GM23338 (cell line): ENCODE measurements at regions not wholly inside any gene's neighbourhood (a gene's known extent, or its start where the extent isn't known, plus 50 kb on each side); places are given as distances from the start of the nearest gene placed in this dataset.

ENCODE experiments used
- ATAC-seq: fragments of 200-7000 bp; cut with Tn5 transposase; 3 replicates; pipeline ENCODE4 v1.9.1; 2020
- DNase-seq: peaks from one replicate; pipeline ENCODE4 v3.0.0-alpha.2; 2015; ENCODE audit warnings: low spot score
- H2AFZ ChIP-seq: fragments of 200-600 bp; sonication (generic); 2 replicates; pipeline ENCODE4 v1.8.0; 2016; ENCODE audit warnings: antibody characterized with exemption, mild to moderate bottlenecking, moderate library complexity
- H3F3A ChIP-seq: fragments of 200-600 bp; sonication (generic); replicated peaks from 2 replicates; pipeline ENCODE4 v1.8.0; 2017; ENCODE audit warnings: antibody characterized with exemption, mixed run types, low read depth
- H3K27ac ChIP-seq: fragments of 200-600 bp; sonication (generic); 2 replicates; pipeline ENCODE4 v1.6.1; 2016; ENCODE audit warnings: low read depth
- H3K27me3 ChIP-seq: fragments of 200-600 bp; sonication (generic); 2 replicates; pipeline ENCODE4 v1.8.0; 2016; ENCODE audit warnings: mild to moderate bottlenecking, mixed run types, moderate library complexity; ENCODE audit not compliant: insufficient read depth
- H3K36me3 ChIP-seq: fragments of 200-600 bp; sonication (generic); 2 replicates; pipeline ENCODE4 v1.8.0; 2016; ENCODE audit warnings: mild to moderate bottlenecking; ENCODE audit not compliant: insufficient read depth
- H3K4me1 ChIP-seq: fragments of 200-600 bp; sonication (generic); 2 replicates; pipeline ENCODE4 v1.8.0; 2016; ENCODE audit warnings: mild to moderate bottlenecking, moderate library complexity; ENCODE audit not compliant: insufficient read depth
- H3K4me2 ChIP-seq: fragments of 200-600 bp; sonication (generic); 2 replicates; pipeline ENCODE4 v1.7.1; 2017; ENCODE audit warnings: mixed run types
- H3K4me3 ChIP-seq: fragments of 200-600 bp; sonication (generic); 2 replicates; pipeline ENCODE4 v1.6.1; 2016; ENCODE audit warnings: mixed run types
- H3K79me2 ChIP-seq: fragments of 200-600 bp; sonication (generic); replicated peaks from 2 replicates; pipeline ENCODE4 v1.8.0; 2017; ENCODE audit warnings: mild to moderate bottlenecking; ENCODE audit not compliant: insufficient read depth
- H3K9me2 ChIP-seq: fragments of 200-600 bp; sonication (generic); 2 replicates; pipeline ENCODE4 v1.8.0; 2017; ENCODE audit not compliant: insufficient read depth
- H4K20me1 ChIP-seq: fragments of 200-600 bp; sonication (generic); replicated peaks from 2 replicates; pipeline ENCODE4 v1.8.0; 2017; ENCODE audit warnings: mild to moderate bottlenecking; ENCODE audit not compliant: insufficient read depth
- H3K27ac Mint-ChIP-seq: 2 replicates; pipeline ENCODE4 v1.8.0; 2020; ENCODE audit warnings: inconsistent platforms, mild to moderate bottlenecking, moderate library complexity, mixed read lengths
- H3K27me3 Mint-ChIP-seq: 3 replicates; pipeline ENCODE4 v1.8.0; 2022; ENCODE audit warnings: low read depth, mild to moderate bottlenecking, moderate library complexity, mixed read lengths, inconsistent platforms; ENCODE audit not compliant: insufficient read depth, poor library complexity
- H3K36me3 Mint-ChIP-seq: 3 replicates; pipeline ENCODE4 v1.8.0; 2021; ENCODE audit warnings: low read depth, mild to moderate bottlenecking, inconsistent platforms, moderate library complexity, mixed read lengths
- H3K4me1 Mint-ChIP-seq: 3 replicates; pipeline ENCODE4 v1.8.0; 2020; ENCODE audit warnings: mild to moderate bottlenecking, inconsistent platforms, mixed read lengths
- H3K4me3 Mint-ChIP-seq: 3 replicates; pipeline ENCODE4 v1.8.0; 2021; ENCODE audit warnings: moderate library complexity, mild to moderate bottlenecking, inconsistent platforms, mixed read lengths
- H3K9me3 Mint-ChIP-seq: 3 replicates; pipeline ENCODE4 v1.8.0; 2020; ENCODE audit warnings: moderate library complexity, mild to moderate bottlenecking, inconsistent platforms, mixed read lengths
- CREB1 ChIP-seq: fragments of 250-450 bp; sonication (Bioruptor Pico); IDR thresholded peaks from 2 replicates; pipeline ENCODE4 v1.5.0; 2020; ENCODE audit warnings: low read depth, mild to moderate bottlenecking, moderate library complexity
- EZH2 ChIP-seq: fragments of 200-600 bp; sonication (generic); IDR thresholded peaks from one replicate; pipeline ENCODE4 v1.8.0; 2017; ENCODE audit warnings: antibody characterized with exemption, mild to moderate bottlenecking, low read depth; ENCODE audit not compliant: unreplicated experiment
- EZH2phosphoT487 ChIP-seq: fragments of 200-600 bp; sonication (generic); IDR thresholded peaks from one replicate; pipeline ENCODE4 v1.8.1; 2018; ENCODE audit warnings: antibody characterized with exemption; ENCODE audit not compliant: unreplicated experiment
- JUNB ChIP-seq: IDR thresholded peaks from one replicate; pipeline ENCODE4 v1.6.1; 2016; ENCODE audit warnings: antibody characterized with exemption; ENCODE audit not compliant: unreplicated experiment
- NANOG ChIP-seq: IDR thresholded peaks from 2 replicates; pipeline ENCODE4 v1.6.1; 2016; ENCODE audit warnings: antibody characterized with exemption, borderline replicate concordance
- POLR2AphosphoS5 ChIP-seq: IDR thresholded peaks from 2 replicates; pipeline ENCODE4 v1.6.1; 2016; ENCODE audit warnings: antibody characterized with exemption, low read depth
- STAT1 ChIP-seq: IDR thresholded peaks from one replicate; pipeline ENCODE4 v1.6.1; 2016; ENCODE audit warnings: antibody characterized with exemption; ENCODE audit not compliant: unreplicated experiment
- ZNF114 ChIP-seq: fragments of 250-450 bp; sonication (Bioruptor Pico); IDR thresholded peaks from 2 replicates; pipeline ENCODE4 v1.5.0; 2020; ENCODE audit warnings: mild to moderate bottlenecking, moderate library complexity
- ZNF331 ChIP-seq: fragments of 250-450 bp; sonication (Bioruptor Pico); IDR thresholded peaks from 2 replicates; pipeline ENCODE4 v1.5.0; 2020; ENCODE audit warnings: low read depth, mild to moderate bottlenecking, moderate library complexity
- TF ChIP-seq, protein P1 (sequence below), 2 experiments: fragments of 200-600 bp in 1 of 2; sonication (generic) in 1 of 2; conservative IDR thresholded peaks; 2 replicates each; pipeline versions ENCODE4 v1.5.1 to v1.6.1; 2016 to 2017; ENCODE audit warnings: antibody characterized with exemption in 2 of 2, low read depth in 2 of 2, mild to moderate bottlenecking in 2 of 2, moderate library complexity in 1 of 2
- TF ChIP-seq, protein P2 (sequence below): IDR thresholded peaks from 2 replicates; pipeline ENCODE4 v1.6.1; 2016; ENCODE audit warnings: antibody characterized with exemption
- TF ChIP-seq, protein P3 (sequence below): IDR thresholded peaks from one replicate; pipeline ENCODE4 v1.6.1; 2018; ENCODE audit warnings: antibody characterized with exemption; ENCODE audit not compliant: unreplicated experiment

DNA sequence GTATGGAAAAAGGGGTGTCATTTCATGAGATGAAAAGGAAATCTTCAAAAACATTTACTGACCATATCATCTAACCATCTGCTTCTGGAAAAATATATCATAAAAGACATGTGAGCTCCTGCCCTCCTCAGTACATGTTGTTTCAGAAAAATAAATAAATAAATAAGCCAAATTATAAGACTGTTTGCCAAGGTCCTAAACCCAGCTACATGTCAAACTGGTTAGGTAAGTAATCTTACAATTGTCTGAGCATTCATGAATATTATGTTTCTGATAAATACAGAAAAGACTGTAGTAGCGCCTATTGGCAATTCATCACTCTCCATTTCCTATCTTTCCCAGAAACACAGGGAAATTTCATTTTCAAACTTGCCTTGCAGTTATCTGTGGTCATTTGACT lies 138.9 kb upstream of the SETBP1 start (continued):
- no peak for TF ChIP-seq STAT1
- no peak for TF ChIP-seq EZH2
- no peak for TF ChIP-seq ZNF114 (CRISPR knock-in tag)
- TF ChIP-seq NANOG = no peak
- TF ChIP-seq EZH2phosphoT487 = no peak
- TF ChIP-seq CREB1 = no peak
- no peak for TF ChIP-seq POLR2AphosphoS5
- TF ChIP-seq, protein P1, sequence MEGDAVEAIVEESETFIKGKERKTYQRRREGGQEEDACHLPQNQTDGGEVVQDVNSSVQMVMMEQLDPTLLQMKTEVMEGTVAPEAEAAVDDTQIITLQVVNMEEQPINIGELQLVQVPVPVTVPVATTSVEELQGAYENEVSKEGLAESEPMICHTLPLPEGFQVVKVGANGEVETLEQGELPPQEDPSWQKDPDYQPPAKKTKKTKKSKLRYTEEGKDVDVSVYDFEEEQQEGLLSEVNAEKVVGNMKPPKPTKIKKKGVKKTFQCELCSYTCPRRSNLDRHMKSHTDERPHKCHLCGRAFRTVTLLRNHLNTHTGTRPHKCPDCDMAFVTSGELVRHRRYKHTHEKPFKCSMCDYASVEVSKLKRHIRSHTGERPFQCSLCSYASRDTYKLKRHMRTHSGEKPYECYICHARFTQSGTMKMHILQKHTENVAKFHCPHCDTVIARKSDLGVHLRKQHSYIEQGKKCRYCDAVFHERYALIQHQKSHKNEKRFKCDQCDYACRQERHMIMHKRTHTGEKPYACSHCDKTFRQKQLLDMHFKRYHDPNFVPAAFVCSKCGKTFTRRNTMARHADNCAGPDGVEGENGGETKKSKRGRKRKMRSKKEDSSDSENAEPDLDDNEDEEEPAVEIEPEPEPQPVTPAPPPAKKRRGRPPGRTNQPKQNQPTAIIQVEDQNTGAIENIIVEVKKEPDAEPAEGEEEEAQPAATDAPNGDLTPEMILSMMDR (conservative IDR thresholded peaks at IDR 0.05; ENCODE audit: low read depth in 2 of 2) = no peak
- TF ChIP-seq JUNB = no peak

DNA sequence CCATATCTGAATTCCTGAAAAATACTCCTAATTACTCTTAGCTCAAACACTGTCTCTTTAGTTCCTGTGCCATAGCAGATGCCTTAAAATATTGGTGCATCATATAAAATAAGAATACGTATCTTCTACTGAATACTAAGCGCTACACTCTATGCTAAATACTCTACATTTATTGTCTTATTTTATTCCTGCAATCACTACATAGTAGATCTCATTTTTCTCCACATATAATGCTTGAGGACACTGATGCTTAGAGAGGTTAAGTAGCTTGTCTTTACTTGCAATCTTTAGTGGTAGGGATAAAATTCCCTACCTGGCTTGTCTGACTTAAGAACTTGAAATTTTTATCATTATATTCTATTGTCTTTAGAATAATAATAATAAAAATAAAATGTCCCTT lies 137.3 kb upstream of the SETBP1 start:
- Histone ChIP-seq H4K20me1 (no peaks in the 10 kb centered on the region), H3K27ac (no peak overlapping the region), H3K27me3 (no peaks in the 10 kb centered on the region), H3K4me3 (no peak overlapping the region), H3K36me3 (no peaks in the 10 kb centered on the region), H2AFZ (no peak overlapping the region), H3F3A (no peaks in the 10 kb centered on the region), H3K79me2 (no peaks in the 10 kb centered on the region), H3K4me1 (no peaks in the 10 kb centered on the region), H3K4me2 (no peak overlapping the region), H3K9me2 (no peaks in the 10 kb centered on the region)
- H3K27me3 Mint-ChIP-seq = no peaks in the 10 kb centered on the region
- no peak overlapping the region for H3K4me3 Mint-ChIP-seq
- no peaks in the 10 kb centered on the region for H3K36me3 Mint-ChIP-seq
- DNase-seq = no peak
- no peak overlapping the region for H3K27ac Mint-ChIP-seq
- H3K9me3 Mint-ChIP-seq = no peaks in the 10 kb centered on the region
- no peaks in the 10 kb centered on the region for H3K4me1 Mint-ChIP-seq
- no peak for ATAC-seq
- no peak for TF ChIP-seq EZH2phosphoT487
- TF ChIP-seq, protein P2, sequence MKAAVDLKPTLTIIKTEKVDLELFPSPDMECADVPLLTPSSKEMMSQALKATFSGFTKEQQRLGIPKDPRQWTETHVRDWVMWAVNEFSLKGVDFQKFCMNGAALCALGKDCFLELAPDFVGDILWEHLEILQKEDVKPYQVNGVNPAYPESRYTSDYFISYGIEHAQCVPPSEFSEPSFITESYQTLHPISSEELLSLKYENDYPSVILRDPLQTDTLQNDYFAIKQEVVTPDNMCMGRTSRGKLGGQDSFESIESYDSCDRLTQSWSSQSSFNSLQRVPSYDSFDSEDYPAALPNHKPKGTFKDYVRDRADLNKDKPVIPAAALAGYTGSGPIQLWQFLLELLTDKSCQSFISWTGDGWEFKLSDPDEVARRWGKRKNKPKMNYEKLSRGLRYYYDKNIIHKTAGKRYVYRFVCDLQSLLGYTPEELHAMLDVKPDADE = no peak
- no peak for TF ChIP-seq CREB1
- no peak for TF ChIP-seq NANOG
- no peak for TF ChIP-seq ZNF331
- no peak for TF ChIP-seq JUNB
- TF ChIP-seq EZH2 = no peak
- TF ChIP-seq, protein P3, sequence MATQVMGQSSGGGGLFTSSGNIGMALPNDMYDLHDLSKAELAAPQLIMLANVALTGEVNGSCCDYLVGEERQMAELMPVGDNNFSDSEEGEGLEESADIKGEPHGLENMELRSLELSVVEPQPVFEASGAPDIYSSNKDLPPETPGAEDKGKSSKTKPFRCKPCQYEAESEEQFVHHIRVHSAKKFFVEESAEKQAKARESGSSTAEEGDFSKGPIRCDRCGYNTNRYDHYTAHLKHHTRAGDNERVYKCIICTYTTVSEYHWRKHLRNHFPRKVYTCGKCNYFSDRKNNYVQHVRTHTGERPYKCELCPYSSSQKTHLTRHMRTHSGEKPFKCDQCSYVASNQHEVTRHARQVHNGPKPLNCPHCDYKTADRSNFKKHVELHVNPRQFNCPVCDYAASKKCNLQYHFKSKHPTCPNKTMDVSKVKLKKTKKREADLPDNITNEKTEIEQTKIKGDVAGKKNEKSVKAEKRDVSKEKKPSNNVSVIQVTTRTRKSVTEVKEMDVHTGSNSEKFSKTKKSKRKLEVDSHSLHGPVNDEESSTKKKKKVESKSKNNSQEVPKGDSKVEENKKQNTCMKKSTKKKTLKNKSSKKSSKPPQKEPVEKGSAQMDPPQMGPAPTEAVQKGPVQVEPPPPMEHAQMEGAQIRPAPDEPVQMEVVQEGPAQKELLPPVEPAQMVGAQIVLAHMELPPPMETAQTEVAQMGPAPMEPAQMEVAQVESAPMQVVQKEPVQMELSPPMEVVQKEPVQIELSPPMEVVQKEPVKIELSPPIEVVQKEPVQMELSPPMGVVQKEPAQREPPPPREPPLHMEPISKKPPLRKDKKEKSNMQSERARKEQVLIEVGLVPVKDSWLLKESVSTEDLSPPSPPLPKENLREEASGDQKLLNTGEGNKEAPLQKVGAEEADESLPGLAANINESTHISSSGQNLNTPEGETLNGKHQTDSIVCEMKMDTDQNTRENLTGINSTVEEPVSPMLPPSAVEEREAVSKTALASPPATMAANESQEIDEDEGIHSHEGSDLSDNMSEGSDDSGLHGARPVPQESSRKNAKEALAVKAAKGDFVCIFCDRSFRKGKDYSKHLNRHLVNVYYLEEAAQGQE = no peak
- no peak for TF ChIP-seq POLR2AphosphoS5
- TF ChIP-seq, protein P1 (conservative IDR thresholded peaks at IDR 0.05; ENCODE audit: low read depth in 2 of 2) = no peak
- no peak for TF ChIP-seq ZNF114 (CRISPR knock-in tag)
